HG03025 (cell line): ENCODE measurements at regions not wholly inside any gene's neighbourhood (a gene's known extent, or its start where the extent isn't known, plus 50 kb on each side); places are given as distances from the start of the nearest gene placed in this dataset.

Source experiments
- ATAC-seq: cut with Tn5 transposase; IDR thresholded peaks from one replicate; pipeline ENCODE4 v1.9.1; 2021; ENCODE audit warnings: mild to moderate bottlenecking, moderate library complexity; ENCODE audit not compliant: unreplicated experiment, low FRiP score

DNA sequence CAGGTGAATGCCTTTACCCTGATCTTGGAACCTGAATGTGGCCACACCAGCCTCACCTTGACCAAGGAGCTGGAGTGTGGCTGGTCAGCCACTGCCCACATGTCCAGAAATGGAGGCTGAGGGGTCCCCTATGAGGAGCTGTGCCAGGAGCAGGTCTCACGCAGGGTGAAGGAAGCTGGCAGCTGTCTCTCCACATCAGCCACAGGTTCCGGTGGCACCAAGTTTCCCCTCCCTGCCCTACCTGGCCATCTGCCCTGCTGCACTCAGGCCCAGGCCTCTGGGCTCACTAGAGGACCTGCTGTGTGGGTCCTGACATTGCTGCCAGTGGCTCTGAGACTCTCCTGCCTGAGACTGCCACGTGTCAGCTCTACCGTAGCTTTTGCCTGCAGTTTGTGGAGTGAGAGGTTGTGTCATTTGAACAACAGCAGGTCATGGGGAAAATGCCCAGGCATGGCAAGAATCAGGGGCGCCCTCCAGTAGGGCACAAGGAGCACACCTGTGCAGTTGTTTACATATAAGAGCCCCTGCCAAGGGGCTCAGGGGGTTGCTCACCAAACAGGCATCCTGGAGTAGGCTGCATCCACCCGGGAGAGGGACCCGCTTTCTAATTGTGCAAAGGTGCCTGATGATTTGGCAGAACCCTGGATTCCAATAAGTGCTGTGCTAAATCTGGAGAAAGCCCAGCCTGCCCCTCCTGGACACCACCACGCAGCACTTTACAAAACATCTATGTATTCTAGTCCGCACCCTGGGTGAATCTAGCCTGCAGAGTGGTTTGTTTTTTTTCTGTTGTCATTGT is 258.5 kb upstream of the TLE3 start:
- no peak for ATAC-seq

DNA sequence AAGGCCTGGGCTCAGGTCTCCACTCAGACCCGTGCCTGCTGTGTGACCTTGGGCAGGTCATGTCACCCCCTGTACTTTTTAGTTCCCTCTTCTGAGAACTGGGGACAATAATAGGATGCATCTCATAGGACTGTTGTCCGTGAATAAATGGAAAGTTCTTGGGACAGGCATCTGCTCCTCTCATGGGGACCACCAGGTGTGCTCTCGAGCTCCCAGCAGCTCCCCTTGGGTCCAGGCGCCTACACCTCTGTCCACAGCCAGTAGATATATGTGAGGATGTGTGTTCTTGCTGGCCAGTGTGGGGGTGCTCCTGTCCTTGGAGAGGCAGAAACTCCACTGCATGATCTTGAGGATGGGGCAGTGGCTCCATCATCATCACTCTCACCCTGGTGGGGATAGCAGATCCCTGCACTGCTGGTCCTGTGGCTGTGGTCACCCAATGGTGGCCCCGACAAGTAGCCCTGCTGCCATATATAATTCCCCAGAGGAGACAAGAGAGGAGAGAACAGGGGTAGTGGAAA is 257.6 kb upstream of the TLE3 start:
- ATAC-seq = no peak

DNA sequence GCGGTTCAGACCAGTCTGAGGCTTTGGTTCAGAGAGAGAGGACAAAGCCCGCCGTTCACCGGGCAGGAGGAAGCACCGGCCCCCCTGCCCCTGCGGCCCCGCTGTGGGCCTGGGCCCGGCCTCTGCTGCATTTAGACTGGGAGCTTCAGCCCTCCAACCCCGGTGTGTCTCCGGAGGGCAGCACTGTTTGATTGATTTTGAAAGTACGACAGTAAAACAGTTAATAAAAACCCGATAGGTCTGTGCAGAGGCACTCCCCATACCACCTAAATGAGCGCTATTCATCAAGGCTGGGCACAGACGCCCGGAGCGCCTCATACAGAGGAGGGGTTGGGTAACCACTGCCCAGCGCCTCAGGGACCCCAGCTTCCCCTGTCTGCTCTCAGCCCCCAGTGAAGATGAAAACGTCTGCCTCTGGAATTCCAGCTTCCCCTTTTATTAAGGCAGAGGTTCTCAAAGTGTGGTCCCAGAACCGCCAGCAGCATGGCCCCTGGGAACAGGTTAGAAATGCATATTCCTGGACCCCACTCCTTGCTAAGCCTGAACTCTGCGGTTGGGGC is 256.7 kb upstream of the TLE3 start:
- ATAC-seq = no peak

DNA sequence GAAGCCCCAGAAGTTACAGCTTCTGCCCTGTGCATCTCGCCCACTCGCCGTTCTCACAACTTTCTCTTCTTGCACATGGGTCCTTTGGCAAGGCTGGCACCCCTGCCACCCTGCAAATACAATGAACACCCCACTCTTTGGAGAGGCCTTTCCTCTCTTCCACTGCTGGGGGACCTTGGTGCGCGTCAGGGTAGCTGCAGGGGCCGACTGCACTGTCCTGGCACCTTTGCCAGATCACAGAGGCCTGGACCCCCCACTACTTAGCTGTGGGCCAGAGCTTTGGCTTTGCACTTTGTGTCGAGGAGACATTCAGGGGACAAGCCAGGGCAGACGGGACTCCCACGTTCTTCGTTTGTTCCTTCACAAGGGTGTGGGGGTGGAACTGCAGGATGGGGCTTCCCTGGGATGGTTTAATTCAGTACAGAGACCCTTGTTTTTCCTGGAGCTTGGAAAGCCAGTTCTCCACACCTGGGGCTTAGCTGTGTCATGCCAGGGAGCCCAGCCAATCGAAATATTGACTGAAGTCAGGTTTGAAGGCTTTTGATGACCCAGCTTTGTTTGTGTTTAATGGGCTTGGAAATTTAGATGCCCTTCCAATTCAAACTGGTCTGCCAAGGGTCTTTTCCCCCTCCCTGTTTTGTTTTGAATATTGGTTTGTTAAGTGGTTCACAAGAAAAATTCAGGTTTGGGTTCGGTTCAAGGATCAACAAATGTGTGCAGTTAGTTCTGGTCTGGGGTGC is 256.1 kb upstream of the TLE3 start:
- no peak for ATAC-seq

DNA sequence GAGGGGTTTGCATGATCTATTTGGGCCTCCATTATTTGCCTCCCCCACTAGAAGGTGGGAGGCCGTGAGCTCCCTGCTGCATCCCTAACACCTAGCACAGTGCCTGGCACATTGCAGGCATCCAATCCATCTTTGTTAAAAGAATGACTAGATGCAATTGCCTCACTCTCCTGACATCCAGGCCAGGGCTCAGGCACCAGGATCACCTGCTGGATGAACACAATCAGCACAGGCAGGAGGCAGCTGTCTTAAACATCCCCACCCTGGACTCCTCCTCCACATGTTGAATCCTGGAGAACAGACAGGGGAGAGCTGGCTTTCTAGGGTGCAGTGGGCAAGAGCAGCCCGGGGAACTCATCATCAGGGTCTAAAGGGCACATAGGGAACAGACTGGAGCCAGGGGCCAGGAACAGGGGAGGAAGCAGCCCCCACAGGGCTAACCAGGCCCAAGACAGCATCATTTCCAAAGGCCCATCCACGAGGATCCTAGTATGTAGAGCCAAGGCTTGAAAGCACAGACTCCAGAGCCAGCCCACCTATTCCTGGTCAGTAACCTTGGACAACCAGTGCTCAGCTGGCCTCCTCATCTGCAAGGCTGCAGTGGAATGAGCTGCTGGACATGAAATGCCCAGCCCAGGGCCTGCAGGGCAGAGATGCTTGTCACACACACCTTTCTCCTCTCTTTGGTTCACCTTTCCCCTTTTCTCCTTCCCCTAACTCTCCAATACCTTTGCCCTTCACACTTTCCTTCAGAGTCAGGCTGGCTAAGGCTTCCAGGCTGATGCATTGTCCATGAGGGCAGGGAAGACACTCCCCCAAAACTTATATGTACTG is 254.4 kb upstream of the TLE3 start:
- ATAC-seq = no peak

DNA sequence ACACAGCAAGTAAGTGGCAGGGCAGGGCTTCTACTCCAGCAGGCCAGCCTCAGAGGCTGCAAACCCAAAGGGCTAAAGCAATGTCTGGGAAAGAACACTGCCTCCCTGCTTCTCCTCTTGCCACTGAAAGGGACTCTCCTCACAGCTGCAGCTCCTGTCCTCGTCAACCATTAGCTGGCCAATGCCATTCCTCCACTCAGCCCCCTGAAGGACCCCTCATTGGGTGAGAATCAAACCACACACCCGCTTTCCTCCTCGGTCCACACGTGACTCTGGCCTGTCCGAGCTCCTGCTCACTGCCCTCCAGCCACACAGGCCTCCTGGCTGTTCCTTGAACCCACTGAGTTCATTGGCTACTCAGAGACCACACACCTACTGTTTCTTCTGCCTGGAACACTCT is 253.7 kb upstream of the TLE3 start:
- ATAC-seq = no peak

DNA sequence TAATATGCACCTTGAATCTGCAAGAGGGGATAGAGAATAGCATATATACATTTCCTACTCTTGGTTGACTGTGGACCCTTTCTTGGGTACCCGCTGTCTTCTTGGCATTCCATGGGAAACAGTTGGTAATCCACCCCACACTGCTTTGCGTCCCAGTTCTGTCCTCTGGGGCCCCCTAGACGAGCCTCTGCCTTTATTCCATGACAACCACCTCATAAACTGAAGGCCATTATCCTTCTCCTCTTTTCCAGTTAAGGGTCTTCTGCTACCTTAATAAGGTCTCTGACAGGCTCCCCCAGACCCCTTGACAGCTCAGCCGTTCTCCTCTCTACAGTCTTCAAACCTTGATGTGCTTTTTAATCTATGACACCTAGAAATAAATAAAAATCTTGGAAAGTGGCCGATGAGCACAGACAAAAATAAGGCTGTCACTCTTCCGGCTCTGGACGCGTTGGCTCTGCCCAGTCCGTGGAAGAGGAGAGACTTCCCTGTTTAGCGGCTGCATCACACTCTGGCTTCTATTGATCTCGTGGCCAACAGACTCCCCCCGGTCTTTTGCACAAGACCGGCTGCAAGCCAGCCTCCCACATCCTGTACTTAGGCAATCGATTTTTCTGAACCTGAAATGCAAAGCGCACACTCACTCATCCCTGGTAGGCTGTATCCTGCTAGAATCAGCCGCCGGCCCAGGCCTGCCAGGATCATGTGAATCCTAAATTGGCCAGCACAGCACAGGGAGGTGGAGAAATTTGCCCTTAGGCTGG is 251.0 kb upstream of the TLE3 start:
- no peak for ATAC-seq

DNA sequence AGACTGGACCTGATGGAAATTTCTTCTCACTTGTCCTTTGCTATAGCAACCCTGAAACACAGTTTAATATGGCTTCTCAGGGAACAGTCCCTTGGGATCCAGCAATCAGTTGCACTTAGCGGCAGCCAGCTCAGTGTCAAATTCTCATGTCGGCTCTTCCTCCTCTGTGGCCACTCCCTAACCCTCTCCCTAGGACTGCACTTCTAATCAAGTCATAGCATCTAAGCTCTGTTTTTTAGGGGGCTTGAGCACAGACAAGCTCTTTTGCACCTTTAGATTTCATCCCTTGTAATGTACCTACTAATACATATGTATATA is 250.5 kb upstream of the TLE3 start:
- ATAC-seq = no peak

DNA sequence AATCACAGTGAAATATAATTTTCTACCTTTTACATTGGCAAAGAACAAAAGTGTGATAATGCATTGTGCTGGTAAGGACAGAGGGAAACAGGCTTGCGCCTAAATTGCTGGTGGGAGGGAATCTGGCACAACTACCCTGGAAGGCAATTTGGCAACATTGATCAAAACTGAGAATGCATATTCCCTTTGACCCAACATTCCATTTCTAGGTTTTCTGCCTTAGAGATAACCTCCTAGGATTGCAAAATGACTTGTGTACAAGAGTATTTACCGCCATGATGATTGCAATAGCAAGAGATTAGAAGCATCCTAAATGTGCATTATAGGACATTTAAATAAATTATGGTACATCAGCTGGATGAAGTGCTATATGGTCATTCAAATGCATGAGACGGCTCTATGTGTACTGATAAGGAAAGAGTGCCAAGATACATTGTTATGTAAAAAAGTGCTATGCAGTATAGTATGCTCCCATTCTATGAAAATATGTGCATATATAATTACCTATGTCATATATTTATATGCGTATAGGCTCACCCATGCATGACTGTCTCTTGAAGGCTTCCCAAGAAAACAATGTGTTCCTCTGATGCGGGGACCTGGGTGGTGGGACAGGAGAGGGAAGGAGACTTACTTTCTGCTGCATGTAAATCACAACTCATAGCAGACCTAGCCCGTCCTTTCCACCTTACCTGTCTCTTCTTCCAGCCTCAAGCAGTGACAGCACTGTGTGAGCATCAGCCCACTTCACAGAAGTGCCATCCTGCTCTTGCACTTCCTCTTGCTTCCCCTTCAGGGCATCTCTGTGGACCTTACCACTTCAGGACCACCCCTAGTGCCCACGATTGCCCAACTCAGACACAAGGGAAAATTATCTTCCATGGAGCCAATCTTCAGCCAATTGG is 249.9 kb upstream of the TLE3 start:
- ATAC-seq = no peak

DNA sequence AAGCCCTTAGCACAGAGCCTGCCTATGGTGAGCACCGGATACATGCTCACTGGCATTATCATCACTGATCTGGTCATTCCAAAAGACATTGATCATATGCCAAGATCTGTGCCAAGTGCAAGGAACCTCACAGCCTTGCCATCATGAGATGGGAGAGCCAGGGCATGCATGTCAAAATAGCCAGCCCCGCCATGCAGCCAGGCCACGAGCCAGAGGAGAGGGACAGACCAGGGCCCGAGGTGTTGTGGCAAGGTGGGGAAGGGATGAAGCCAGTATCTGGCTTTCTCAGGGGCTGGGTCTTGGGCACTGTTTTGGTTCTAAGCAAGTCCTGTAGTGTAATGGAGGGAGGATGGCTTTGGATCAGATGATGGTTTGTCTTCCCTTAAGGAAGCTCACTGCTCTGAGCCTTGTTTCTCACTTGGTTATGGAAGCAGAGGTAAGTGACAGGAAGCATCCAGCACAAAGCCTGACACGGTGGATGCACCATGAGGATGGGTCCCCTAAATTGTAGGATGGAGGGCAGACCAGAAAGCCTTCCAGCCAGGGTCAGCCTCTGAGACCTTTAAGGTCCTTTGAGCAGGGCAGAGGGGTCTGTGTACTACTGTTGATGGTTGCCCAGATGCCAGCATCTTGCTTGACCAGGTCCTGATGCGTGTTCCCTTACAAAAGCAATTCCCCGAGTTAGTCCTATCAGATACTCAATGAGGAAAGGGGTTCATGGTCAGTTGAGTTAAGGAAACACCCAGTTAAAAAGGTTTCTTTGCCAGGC is 247.7 kb upstream of the TLE3 start:
- no peak for ATAC-seq

DNA sequence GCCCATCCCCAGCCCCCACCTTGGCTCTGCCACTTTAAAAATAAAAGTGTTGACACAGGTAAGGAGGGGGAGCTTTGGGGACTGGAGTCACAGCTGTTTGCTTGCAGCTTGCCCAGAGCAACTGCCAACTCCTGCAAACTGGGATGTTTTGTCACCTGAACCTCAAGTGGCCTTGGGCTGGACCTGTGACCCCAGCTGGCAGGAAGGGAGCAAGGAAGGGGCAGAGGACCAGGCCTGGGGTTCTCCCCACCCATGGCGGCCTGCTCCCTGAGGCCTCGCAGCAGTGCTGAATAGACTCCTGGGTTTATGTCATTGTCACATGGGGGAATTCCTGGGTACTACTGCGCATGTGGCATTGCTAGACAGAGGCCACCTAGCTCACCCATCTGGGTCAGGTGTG is 246.9 kb upstream of the TLE3 start:
- ATAC-seq = no peak

DNA sequence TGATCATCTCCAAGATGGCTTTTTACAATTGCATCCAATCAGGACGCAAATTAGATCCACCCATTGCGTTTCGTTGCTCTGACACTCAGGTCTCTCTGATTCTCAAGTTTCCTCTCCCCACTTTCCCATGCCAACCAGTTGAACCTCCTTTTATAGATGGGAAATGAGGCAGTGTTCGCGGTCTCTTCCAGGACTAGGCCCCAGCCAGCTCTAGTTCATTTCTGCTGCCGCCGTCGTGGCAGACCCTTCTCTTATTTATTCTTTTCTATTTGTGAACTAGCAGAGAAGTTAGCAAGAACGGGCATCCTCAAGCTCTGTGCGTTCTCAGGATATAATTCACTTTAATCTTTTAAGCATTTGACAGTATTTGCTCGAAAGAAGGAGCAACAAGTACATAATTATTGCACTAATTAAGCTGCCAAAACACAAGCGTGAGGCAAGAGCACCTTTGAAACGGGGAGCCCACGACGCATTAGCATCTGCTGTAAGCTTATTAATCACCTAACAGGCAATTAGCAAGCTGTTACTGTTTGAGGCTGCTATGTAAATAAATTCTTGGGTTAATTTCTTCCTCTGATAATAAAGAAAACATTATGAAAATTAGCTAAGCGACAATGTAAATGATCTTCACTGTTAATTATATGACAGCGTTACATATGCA is 246.4 kb upstream of the TLE3 start:
- ATAC-seq = no peak

DNA sequence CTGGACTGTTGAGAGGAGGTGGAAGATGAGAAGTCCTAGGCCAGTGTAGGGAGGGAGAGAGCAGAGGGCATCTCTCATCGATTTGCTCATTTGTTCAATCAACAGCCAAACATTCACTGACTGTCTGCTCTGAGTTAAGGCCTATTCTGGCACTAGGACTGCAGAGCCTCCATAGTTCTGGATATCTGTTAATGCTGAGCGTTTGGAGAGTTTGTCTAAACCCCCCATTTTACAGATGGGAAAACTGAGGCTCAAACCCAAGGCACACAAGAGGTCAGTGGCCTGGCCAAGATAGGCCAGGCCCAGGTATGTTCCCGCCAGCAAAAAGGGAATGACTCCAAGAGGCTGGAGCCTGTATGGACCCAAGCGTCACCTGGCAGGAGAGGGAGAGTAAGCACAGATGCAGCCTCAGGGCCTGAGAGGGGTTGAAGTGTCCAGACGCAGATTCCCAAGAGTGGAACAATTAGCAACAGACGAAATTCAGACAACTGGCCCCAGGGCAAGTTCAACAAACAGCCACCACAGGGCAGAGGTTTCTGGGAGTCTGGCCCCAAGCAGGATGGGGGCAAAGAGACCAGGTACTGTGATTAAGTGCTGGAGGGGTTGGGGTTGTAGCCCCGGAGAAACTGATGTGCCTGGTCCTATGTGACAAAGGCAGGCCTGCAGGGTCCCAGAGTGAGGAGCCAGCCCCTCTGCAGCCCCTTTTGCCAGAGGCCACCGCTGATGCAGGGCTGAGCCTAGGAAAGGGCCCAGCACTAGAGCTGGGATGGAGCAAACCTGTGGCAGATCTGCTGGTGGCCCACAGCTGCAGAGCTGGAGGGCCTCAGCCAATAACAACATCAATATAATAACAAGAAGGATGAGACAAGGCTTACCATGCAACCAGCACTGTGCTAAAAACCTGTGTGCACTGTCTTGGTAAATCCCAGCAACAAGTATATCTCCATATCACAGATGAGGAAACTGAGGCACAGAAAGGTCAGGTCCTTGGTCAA is 245.1 kb upstream of the TLE3 start:
- no peak for ATAC-seq

DNA sequence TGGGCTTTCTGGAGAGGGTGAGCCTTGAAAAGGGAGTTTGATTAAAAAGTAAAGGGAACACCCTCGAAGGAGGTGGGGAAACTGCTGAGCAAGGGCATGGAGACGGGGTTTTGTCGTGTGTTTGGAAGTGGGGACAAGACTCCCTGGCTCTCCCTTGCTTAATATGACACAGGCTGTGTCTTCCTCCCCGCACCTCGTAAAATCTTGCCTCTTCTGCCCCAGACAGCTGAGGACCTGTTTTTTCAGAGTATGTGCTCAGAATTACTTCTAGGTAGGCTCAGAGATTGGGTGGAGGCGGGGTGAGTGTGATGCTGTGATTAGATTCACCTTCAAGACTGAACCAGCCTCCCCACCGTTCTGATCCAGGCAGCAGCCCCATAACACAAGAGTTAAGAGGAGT is 244.4 kb upstream of the TLE3 start:
- ATAC-seq = no peak

DNA sequence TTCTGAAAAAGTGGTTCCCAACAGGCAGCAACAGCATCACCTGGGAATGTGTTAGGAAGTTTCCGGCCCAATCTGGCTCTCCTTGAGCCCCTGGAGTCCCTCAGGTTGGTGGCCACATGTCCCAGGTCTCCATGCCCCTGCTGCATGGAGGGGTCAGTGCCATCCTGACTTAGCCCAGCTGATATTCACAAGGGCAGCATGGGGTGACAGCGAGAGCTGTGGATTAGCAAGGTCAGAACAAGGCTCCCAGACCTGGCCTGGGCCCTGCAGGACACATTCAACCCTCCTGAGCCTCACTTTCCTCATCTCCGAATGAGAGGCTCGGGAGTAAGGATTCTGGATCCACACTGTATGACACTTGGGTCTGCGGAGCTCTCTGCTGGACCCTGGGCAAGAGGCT is 243.8 kb upstream of the TLE3 start:
- ATAC-seq = no peak

DNA sequence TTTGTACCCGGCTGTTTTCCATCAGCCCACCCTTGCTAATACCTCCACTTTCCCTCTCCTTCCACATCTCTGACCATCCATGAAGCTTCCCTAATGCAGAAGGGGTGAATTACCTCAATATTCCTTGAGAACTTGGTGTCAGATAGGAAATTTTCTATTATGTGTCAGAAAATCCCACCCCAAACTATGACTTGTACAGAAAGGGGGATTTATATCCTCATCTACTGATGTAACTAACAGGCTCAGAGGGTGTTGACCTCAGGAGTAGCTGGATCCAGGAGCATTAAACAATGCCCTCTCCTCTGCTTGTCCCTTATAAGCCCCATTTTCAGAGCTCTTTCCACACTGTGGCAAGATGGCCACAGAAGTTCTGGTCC is 242.8 kb upstream of the TLE3 start:
- ATAC-seq = no peak
